ENCODE measurements at regions not wholly inside any gene's neighbourhood (a gene's known extent, or its start where the extent isn't known, plus 50 kb on each side); places are given as distances from the start of the nearest gene placed in this dataset.
A peak's percentile ranks its signal among the peaks of the same experiment; 100 is the strongest.

DNA sequence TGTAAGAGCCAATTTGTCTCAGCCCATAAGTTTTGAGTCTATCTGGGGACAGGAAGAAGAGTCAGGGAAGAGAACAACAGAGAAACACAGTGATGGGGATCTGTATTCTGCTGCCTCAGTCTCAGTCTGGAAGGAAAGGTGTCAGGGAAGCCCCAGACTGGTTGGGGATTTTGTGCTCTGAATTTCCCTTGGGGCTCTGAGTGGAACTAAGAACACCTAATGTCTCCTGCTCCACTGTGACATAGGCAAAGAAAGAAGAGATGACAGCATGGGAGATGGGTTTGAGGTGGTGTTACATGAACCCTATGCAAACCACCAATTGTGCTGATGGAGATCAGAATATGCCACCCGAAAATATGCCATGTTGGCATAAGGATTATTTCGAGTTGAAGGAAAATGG is 139.5 kb upstream of the MYLIP start (continued):
- TF ChIP-seq, protein P1, sequence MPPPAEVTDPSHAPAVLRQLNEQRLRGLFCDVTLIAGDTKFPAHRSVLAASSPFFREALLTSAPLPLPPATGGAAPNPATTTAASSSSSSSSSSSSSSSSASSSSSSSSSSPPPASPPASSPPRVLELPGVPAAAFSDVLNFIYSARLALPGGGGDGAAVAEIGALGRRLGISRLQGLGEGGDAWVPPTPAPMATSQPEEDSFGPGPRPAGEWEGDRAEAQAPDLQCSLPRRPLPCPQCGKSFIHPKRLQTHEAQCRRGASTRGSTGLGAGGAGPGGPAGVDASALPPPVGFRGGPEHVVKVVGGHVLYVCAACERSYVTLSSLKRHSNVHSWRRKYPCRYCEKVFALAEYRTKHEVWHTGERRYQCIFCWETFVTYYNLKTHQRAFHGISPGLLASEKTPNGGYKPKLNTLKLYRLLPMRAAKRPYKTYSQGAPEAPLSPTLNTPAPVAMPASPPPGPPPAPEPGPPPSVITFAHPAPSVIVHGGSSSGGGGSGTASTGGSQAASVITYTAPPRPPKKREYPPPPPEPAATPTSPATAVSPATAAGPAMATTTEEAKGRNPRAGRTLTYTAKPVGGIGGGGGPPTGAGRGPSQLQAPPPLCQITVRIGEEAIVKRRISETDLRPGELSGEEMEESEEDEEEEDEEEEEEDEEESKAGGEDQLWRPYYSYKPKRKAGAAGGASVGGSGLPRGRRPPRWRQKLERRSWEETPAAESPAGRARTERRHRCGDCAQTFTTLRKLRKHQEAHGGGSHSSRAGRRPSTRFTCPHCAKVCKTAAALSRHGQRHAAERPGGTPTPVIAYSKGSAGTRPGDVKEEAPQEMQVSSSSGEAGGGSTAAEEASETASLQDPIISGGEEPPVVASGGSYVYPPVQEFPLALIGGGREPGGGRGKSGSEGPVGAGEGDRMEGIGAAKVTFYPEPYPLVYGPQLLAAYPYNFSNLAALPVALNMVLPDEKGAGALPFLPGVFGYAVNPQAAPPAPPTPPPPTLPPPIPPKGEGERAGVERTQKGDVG (CRISPR knock-in tag; IDR thresholded peaks at IDR 0.05): no peak
- 0 out of 2 replicates have a peak, but pooled peaks have one; percentile 3 for TF ChIP-seq SMARCA5 (IDR thresholded peaks at IDR 0.05)
- TF ChIP-seq, protein P2, sequence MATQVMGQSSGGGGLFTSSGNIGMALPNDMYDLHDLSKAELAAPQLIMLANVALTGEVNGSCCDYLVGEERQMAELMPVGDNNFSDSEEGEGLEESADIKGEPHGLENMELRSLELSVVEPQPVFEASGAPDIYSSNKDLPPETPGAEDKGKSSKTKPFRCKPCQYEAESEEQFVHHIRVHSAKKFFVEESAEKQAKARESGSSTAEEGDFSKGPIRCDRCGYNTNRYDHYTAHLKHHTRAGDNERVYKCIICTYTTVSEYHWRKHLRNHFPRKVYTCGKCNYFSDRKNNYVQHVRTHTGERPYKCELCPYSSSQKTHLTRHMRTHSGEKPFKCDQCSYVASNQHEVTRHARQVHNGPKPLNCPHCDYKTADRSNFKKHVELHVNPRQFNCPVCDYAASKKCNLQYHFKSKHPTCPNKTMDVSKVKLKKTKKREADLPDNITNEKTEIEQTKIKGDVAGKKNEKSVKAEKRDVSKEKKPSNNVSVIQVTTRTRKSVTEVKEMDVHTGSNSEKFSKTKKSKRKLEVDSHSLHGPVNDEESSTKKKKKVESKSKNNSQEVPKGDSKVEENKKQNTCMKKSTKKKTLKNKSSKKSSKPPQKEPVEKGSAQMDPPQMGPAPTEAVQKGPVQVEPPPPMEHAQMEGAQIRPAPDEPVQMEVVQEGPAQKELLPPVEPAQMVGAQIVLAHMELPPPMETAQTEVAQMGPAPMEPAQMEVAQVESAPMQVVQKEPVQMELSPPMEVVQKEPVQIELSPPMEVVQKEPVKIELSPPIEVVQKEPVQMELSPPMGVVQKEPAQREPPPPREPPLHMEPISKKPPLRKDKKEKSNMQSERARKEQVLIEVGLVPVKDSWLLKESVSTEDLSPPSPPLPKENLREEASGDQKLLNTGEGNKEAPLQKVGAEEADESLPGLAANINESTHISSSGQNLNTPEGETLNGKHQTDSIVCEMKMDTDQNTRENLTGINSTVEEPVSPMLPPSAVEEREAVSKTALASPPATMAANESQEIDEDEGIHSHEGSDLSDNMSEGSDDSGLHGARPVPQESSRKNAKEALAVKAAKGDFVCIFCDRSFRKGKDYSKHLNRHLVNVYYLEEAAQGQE (IDR thresholded peaks at IDR 0.05; ENCODE audit: low read depth, low read length): no peak
- 0 out of 2 replicates have a peak, but pooled peaks have one; percentile 22 for TF ChIP-seq NR2F1 (conservative IDR thresholded peaks at IDR 0.05)
- TF ChIP-seq SMAD1 (IDR thresholded peaks at IDR 0.05; ENCODE audit: low read depth, partially characterized antibody): no peak
- TF ChIP-seq, protein P3, sequence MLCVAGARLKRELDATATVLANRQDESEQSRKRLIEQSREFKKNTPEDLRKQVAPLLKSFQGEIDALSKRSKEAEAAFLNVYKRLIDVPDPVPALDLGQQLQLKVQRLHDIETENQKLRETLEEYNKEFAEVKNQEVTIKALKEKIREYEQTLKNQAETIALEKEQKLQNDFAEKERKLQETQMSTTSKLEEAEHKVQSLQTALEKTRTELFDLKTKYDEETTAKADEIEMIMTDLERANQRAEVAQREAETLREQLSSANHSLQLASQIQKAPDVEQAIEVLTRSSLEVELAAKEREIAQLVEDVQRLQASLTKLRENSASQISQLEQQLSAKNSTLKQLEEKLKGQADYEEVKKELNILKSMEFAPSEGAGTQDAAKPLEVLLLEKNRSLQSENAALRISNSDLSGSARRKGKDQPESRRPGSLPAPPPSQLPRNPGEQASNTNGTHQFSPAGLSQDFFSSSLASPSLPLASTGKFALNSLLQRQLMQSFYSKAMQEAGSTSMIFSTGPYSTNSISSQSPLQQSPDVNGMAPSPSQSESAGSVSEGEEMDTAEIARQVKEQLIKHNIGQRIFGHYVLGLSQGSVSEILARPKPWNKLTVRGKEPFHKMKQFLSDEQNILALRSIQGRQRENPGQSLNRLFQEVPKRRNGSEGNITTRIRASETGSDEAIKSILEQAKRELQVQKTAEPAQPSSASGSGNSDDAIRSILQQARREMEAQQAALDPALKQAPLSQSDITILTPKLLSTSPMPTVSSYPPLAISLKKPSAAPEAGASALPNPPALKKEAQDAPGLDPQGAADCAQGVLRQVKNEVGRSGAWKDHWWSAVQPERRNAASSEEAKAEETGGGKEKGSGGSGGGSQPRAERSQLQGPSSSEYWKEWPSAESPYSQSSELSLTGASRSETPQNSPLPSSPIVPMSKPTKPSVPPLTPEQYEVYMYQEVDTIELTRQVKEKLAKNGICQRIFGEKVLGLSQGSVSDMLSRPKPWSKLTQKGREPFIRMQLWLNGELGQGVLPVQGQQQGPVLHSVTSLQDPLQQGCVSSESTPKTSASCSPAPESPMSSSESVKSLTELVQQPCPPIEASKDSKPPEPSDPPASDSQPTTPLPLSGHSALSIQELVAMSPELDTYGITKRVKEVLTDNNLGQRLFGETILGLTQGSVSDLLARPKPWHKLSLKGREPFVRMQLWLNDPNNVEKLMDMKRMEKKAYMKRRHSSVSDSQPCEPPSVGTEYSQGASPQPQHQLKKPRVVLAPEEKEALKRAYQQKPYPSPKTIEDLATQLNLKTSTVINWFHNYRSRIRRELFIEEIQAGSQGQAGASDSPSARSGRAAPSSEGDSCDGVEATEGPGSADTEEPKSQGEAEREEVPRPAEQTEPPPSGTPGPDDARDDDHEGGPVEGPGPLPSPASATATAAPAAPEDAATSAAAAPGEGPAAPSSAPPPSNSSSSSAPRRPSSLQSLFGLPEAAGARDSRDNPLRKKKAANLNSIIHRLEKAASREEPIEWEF (IDR thresholded peaks at IDR 0.05; ENCODE audit: insufficient replicate concordance, low read depth, low read length): peak; percentile 56
- TF ChIP-seq MEF2B (IDR thresholded peaks at IDR 0.05; ENCODE audit: partially characterized antibody, poor library complexity, severe bottlenecking): peak; percentile 95
- TF ChIP-seq, protein P4, sequence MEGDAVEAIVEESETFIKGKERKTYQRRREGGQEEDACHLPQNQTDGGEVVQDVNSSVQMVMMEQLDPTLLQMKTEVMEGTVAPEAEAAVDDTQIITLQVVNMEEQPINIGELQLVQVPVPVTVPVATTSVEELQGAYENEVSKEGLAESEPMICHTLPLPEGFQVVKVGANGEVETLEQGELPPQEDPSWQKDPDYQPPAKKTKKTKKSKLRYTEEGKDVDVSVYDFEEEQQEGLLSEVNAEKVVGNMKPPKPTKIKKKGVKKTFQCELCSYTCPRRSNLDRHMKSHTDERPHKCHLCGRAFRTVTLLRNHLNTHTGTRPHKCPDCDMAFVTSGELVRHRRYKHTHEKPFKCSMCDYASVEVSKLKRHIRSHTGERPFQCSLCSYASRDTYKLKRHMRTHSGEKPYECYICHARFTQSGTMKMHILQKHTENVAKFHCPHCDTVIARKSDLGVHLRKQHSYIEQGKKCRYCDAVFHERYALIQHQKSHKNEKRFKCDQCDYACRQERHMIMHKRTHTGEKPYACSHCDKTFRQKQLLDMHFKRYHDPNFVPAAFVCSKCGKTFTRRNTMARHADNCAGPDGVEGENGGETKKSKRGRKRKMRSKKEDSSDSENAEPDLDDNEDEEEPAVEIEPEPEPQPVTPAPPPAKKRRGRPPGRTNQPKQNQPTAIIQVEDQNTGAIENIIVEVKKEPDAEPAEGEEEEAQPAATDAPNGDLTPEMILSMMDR (IDR thresholded peaks at IDR 0.05 in 2 of 3, conservative IDR thresholded peaks at IDR 0.05 in 1 of 3; ENCODE audit: control insufficient read depth in 2 of 3, extremely low read depth in 1 of 3, insufficient read depth in 1 of 3, low read depth in 3 of 3, low read length in 3 of 3): no peak
- no peak for TF ChIP-seq MEF2A (IDR thresholded peaks at IDR 0.05; ENCODE audit: insufficient read depth, low read depth, low read length)
- TF ChIP-seq, protein P5, sequence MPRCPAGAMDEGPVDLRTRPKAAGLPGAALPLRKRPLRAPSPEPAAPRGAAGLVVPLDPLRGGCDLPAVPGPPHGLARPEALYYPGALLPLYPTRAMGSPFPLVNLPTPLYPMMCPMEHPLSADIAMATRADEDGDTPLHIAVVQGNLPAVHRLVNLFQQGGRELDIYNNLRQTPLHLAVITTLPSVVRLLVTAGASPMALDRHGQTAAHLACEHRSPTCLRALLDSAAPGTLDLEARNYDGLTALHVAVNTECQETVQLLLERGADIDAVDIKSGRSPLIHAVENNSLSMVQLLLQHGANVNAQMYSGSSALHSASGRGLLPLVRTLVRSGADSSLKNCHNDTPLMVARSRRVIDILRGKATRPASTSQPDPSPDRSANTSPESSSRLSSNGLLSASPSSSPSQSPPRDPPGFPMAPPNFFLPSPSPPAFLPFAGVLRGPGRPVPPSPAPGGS (IDR thresholded peaks at IDR 0.05; ENCODE audit: borderline replicate concordance, insufficient read depth, low read depth, low read length, poor library complexity, severe bottlenecking): no peak
- TF ChIP-seq ZNF24 (IDR thresholded peaks at IDR 0.05): no peak
- no peak for TF ChIP-seq SIX5 (IDR thresholded peaks at IDR 0.05; ENCODE audit: low read depth, low read length, severe bottlenecking)
- 0 out of 2 replicates have a peak, but pooled peaks have one; percentile 35 for TF ChIP-seq HDGF (IDR thresholded peaks at IDR 0.05)
- no peak for TF ChIP-seq FOXM1 (IDR thresholded peaks at IDR 0.05; ENCODE audit: low read depth, low read length)

Data from GM12878 (cell line).